ACC112 (cell line): ENCODE measurements at regions not wholly inside any gene's neighbourhood (a gene's known extent, or its start where the extent isn't known, plus 50 kb on each side); places are given as distances from the start of the nearest gene placed in this dataset.

Experiments used
- H2AFZ ChIP-seq: fragments of 200-600 bp; sonication (generic); one replicate; pipeline ENCODE4 v1.6.0; 2017; ENCODE audit warnings: antibody characterized with exemption, low read length; ENCODE audit not compliant: unreplicated experiment
- H3K27ac ChIP-seq: fragments of 200-600 bp; sonication (generic); 2 replicates; pipeline ENCODE4 v1.5.1; 2014; ENCODE audit warnings: low read depth, mild to moderate bottlenecking, antibody characterized with exemption, low read length, moderate library complexity
- H3K27me3 ChIP-seq: fragments of 200-600 bp; sonication (generic); 2 replicates; pipeline ENCODE4 v1.6.1; 2014; ENCODE audit warnings: mild to moderate bottlenecking, antibody characterized with exemption, low read length, moderate library complexity, mixed read lengths; ENCODE audit not compliant: insufficient read depth
- H3K36me3 ChIP-seq: fragments of 200-600 bp; sonication (generic); 2 replicates; pipeline ENCODE4 v1.6.1; 2016; ENCODE audit warnings: mild to moderate bottlenecking, antibody characterized with exemption, low read length, moderate library complexity, mixed read lengths; ENCODE audit not compliant: insufficient read depth
- H3K4me1 ChIP-seq: fragments of 200-600 bp; sonication (generic); one replicate; pipeline ENCODE4 v1.6.1; 2016; ENCODE audit warnings: low read length, mixed read lengths; ENCODE audit not compliant: insufficient read depth, unreplicated experiment, control insufficient read depth
- H3K4me3 ChIP-seq: fragments of 200-600 bp; sonication (generic); 2 replicates; pipeline ENCODE4 v1.5.1; 2014; ENCODE audit warnings: mild to moderate bottlenecking, low read depth, low read length
- H3K79me2 ChIP-seq: fragments of 200-600 bp; sonication (generic); one replicate; pipeline ENCODE4 v1.6.0; 2016; ENCODE audit warnings: low read length; ENCODE audit not compliant: control insufficient read depth, unreplicated experiment, insufficient read depth

DNA sequence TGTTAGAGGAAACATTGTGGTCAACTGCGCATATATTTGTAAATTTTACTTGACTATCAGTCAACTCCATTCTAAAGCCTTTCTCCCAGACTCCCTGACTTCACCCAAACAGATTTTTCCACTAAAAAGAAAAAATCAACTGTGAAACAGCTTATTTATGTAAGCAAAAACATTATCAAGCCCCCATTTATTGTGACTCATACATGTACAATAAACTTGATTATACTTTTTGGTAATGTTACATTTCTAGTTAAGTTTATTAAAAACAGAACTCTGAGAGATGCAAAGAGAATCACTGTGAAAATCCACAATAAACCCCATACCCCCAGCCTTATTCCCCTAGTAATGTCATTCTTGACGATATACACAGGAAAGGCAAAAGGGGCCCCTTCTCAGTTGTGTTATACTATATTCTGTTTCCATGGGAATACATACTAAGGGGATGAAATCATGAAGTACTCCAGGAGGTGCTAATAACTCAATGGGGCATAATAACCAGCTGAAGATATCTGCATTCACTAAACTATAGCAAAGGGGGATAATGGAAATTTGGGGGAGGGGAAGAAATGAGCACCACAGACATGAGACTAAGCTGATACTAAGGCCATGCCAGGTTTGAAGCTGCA lies 616.0 kb downstream of the ACTL7B start:
- Histone ChIP-seq H3K27ac (no peak overlapping the region), H2AFZ (no peak overlapping the region), H3K36me3 (no peaks in the 10 kb centered on the region), H3K79me2 (no peaks in the 10 kb centered on the region), H3K4me3 (no peak overlapping the region), H3K4me1 (no peaks in the 10 kb centered on the region), H3K27me3 (no peaks in the 10 kb centered on the region)

DNA sequence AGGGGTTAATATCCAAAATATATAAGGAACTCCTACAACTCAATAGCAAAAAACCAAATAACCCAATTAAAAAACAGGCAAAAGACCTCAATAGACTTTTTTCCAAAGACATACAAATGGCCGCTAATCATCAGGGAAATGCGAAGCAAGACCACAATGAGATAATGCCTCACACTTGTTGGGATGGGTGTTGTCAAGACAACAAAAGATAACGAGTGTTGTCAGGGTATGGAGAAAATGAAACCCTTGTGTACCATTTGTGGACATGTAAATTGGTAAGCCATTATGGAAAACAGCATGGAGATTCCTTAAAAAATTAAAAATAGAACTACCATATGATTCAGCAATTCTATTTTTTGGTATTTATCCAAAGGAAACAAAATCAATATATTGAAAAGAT lies 620.2 kb downstream of the ACTL7B start:
- no peak overlapping the region for H2AFZ ChIP-seq
- H3K36me3 ChIP-seq: no peaks in the 10 kb centered on the region
- H3K4me3 ChIP-seq: no peak overlapping the region
- H3K79me2 ChIP-seq: no peaks in the 10 kb centered on the region
- H3K4me1 ChIP-seq: no peaks in the 10 kb centered on the region
- H3K27me3 ChIP-seq: no peaks in the 10 kb centered on the region
- H3K27ac ChIP-seq: no peak overlapping the region

- no peaks in the 10 kb centered on the region for H3K79me2 ChIP-seq
- H3K27ac ChIP-seq: no peak overlapping the region
- H3K36me3 ChIP-seq: no peaks in the 10 kb centered on the region
- no peaks in the 10 kb centered on the region for H3K4me1 ChIP-seq
- H3K27me3 ChIP-seq: no peaks in the 10 kb centered on the region
- no peak overlapping the region for H2AFZ ChIP-seq
- H3K4me3 ChIP-seq: no peak overlapping the region
Measured at GRCh38 chr9:108234811-108235210, 621.0 kb downstream of the ACTL7B start.

GRCh38 chr9:108225149-108225800 lies 630.5 kb downstream of the ACTL7B start:
- no peak overlapping the region for H2AFZ ChIP-seq
- no peaks in the 10 kb centered on the region for H3K79me2 ChIP-seq
- H3K4me3 ChIP-seq: no peak overlapping the region
- H3K27me3 ChIP-seq: no peaks in the 10 kb centered on the region
- H3K27ac ChIP-seq: no peak overlapping the region
- H3K36me3 ChIP-seq: no peaks in the 10 kb centered on the region
- no peaks in the 10 kb centered on the region for H3K4me1 ChIP-seq

DNA sequence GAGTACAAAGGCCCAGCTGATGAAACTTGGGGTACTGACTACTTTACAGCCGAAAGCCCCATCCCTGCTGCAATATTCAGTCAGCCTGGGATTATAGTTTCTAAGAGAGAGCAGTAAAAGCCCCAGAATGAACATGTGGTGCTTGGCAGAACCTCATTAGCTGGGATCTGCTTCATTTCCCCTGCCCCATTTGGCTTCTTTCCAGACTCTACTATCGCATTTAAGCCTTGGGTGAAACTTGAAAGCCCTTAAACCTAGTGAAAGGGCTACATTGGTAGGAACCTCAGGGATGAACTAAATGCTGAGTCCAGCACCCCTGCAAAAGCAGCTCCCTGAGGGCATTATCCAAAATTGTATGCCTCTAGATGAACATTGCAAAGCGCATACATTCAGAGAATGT lies 631.1 kb downstream of the ACTL7B start:
- H3K27me3 ChIP-seq: no peaks in the 10 kb centered on the region
- H3K4me3 ChIP-seq: no peak overlapping the region
- no peaks in the 10 kb centered on the region for H3K79me2 ChIP-seq
- H2AFZ ChIP-seq: no peak overlapping the region
- no peak overlapping the region for H3K27ac ChIP-seq
- H3K36me3 ChIP-seq: no peaks in the 10 kb centered on the region
- no peaks in the 10 kb centered on the region for H3K4me1 ChIP-seq

GRCh38 chr9:108219664-108220063 lies 636.1 kb downstream of the ACTL7B start:
- H3K4me1 ChIP-seq: no peaks in the 10 kb centered on the region
- no peaks in the 10 kb centered on the region for H3K79me2 ChIP-seq
- no peaks in the 10 kb centered on the region for H3K36me3 ChIP-seq
- H2AFZ ChIP-seq: no peak overlapping the region
- no peak overlapping the region for H3K27ac ChIP-seq
- no peaks in the 10 kb centered on the region for H3K27me3 ChIP-seq
- no peak overlapping the region for H3K4me3 ChIP-seq

- no peaks in the 10 kb centered on the region for H3K27me3 ChIP-seq
- H3K4me1 ChIP-seq: no peaks in the 10 kb centered on the region
- no peak overlapping the region for H3K4me3 ChIP-seq
- H3K36me3 ChIP-seq: no peaks in the 10 kb centered on the region
- no peak overlapping the region for H3K27ac ChIP-seq
- no peak overlapping the region for H2AFZ ChIP-seq
- H3K79me2 ChIP-seq: no peaks in the 10 kb centered on the region
Measured at GRCh38 chr9:108217431-108218349, 638.1 kb downstream of the ACTL7B start.

GRCh38 chr9:108213511-108213910 lies 642.3 kb downstream of the ACTL7B start:
- no peak overlapping the region for H2AFZ ChIP-seq
- H3K79me2 ChIP-seq: no peaks in the 10 kb centered on the region
- no peaks in the 10 kb centered on the region for H3K36me3 ChIP-seq
- no peaks in the 10 kb centered on the region for H3K4me1 ChIP-seq
- H3K27ac ChIP-seq: no peak overlapping the region
- H3K27me3 ChIP-seq: no peaks in the 10 kb centered on the region
- H3K4me3 ChIP-seq: no peak overlapping the region

DNA sequence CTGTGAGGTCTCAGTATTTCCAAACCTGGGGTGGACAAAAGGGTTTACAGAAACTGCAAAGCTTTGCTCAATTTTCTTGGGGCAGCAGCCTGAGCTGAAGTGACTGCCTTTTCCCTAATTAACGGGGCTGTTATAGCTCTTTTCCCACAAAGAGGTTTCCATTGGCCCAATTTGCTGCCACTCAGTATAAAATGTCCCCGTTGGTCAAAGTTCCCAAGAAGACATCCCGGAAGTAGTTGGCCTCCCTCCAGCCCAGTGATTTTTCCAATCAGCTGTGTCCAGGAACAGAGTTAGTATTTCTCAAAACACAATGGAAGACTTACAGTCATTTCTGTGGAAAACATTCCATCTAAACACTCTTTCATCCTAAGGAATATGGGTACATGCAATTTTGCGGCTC lies 643.6 kb downstream of the ACTL7B start:
- no peak overlapping the region for H3K4me3 ChIP-seq
- no peaks in the 10 kb centered on the region for H3K36me3 ChIP-seq
- no peaks in the 10 kb centered on the region for H3K27me3 ChIP-seq
- no peak overlapping the region for H2AFZ ChIP-seq
- H3K79me2 ChIP-seq: no peaks in the 10 kb centered on the region
- no peaks in the 10 kb centered on the region for H3K4me1 ChIP-seq
- H3K27ac ChIP-seq: no peak overlapping the region

- Histone ChIP-seq H3K4me3 (no peak overlapping the region), H2AFZ (no peak overlapping the region), H3K79me2 (no peaks in the 10 kb centered on the region), H3K27ac (no peak overlapping the region), H3K36me3 (no peaks in the 10 kb centered on the region), H3K27me3 (no peaks in the 10 kb centered on the region), H3K4me1 (no peaks in the 10 kb centered on the region)
Measured at GRCh38 chr9:108211411-108211955, 644.3 kb downstream of the ACTL7B start.
